Mesenchymal stem cell (in vitro differentiated cells and primary cell): ENCODE measurements at regions not wholly inside any gene's neighbourhood (a gene's known extent, or its start where the extent isn't known, plus 50 kb on each side); places are given as distances from the start of the nearest gene placed in this dataset.

Experiments
- DNase-seq: peaks from one replicate; pipeline ENCODE4 v3.0.0-alpha.2; 2013
- H2AFZ ChIP-seq: one replicate; pipeline ENCODE4 v1.6.1; 2013; ENCODE audit warnings: low read depth, mild to moderate bottlenecking, control low read depth, inconsistent platforms, low read length, moderate library complexity
- H2AK5ac ChIP-seq: 2 replicates; pipeline ENCODE4 v1.6.1; 2013; ENCODE audit warnings: low read length, moderate library complexity, mild to moderate bottlenecking, inconsistent platforms; ENCODE audit not compliant: severe bottlenecking
- H2BK120ac ChIP-seq: one replicate; pipeline ENCODE4 v1.6.1; 2013; ENCODE audit warnings: low read depth, mild to moderate bottlenecking, inconsistent platforms, low read length, moderate library complexity
- H2BK12ac ChIP-seq, 2 experiments: one replicate each; pipeline ENCODE4 v1.6.1; 2013; ENCODE audit warnings: inconsistent platforms in 2 of 2, low read length in 2 of 2, mild to moderate bottlenecking in 2 of 2, moderate library complexity in 2 of 2, control low read depth in 1 of 2
- H2BK15ac ChIP-seq: one replicate; pipeline ENCODE4 v1.6.1; 2013; ENCODE audit warnings: mild to moderate bottlenecking, low read depth, inconsistent platforms; ENCODE audit not compliant: poor library complexity, severe bottlenecking
- H2BK5ac ChIP-seq: 2 replicates; pipeline ENCODE4 v1.6.1; 2013; ENCODE audit warnings: low read depth, mild to moderate bottlenecking, low read length, control low read depth, inconsistent platforms; ENCODE audit not compliant: poor library complexity, severe bottlenecking
- H3K14ac ChIP-seq, 2 experiments: one replicate each; pipeline ENCODE4 v1.6.1; 2013; ENCODE audit warnings: inconsistent platforms in 2 of 2, low read length in 2 of 2, control low read depth in 1 of 2, mild to moderate bottlenecking in 1 of 2, moderate library complexity in 1 of 2
- H3K18ac ChIP-seq, 2 experiments: one replicate each; pipeline ENCODE4 v1.6.1; 2013; ENCODE audit warnings: inconsistent platforms in 2 of 2, low read length in 2 of 2, control low read depth in 1 of 2, low read depth in 1 of 2, mild to moderate bottlenecking in 1 of 2
- H3K23ac ChIP-seq, 2 experiments: one replicate each; pipeline ENCODE4 v1.6.1; 2013; ENCODE audit warnings: inconsistent platforms in 2 of 2, low read length in 2 of 2, mild to moderate bottlenecking in 2 of 2, moderate library complexity in 2 of 2, control low read depth in 1 of 2
- H3K27ac ChIP-seq: 2 replicates; pipeline ENCODE4 v1.5.1; 2013; ENCODE audit warnings: mild to moderate bottlenecking, moderate library complexity, low read length, control low read depth, inconsistent platforms; ENCODE audit not compliant: poor library complexity, severe bottlenecking
- H3K27me3 ChIP-seq, 2 experiments: 2 replicates each; pipeline versions ENCODE4 v1.6.1 to v1.7.0; 2013; ENCODE audit warnings: low read length in 2 of 2, mild to moderate bottlenecking in 2 of 2, moderate library complexity in 2 of 2, control low read depth in 1 of 2, inconsistent platforms in 1 of 2; ENCODE audit not compliant: control insufficient read depth in 1 of 2, insufficient read depth in 1 of 2
- H3K36me3 ChIP-seq, 2 experiments: 2 replicates each; pipeline versions ENCODE4 v1.6.1 to v1.7.0; 2013; ENCODE audit warnings: low read length in 2 of 2, control low read depth in 1 of 2, inconsistent platforms in 1 of 2, low read depth in 1 of 2, mild to moderate bottlenecking in 1 of 2; ENCODE audit not compliant: insufficient read depth in 2 of 2, control insufficient read depth in 1 of 2
- H3K4ac ChIP-seq, 2 experiments: one replicate each; pipeline ENCODE4 v1.6.1; 2013; ENCODE audit warnings: inconsistent platforms in 2 of 2, low read length in 2 of 2, mild to moderate bottlenecking in 2 of 2, moderate library complexity in 2 of 2, control low read depth in 1 of 2, low read depth in 1 of 2
- H3K4me1 ChIP-seq: 2 replicates; pipeline ENCODE4 v1.6.1; 2013; ENCODE audit warnings: low read depth, low read length, control low read depth; ENCODE audit not compliant: control insufficient read depth, insufficient read depth
- H3K4me2 ChIP-seq: 2 replicates; pipeline ENCODE4 v1.6.1; 2013; ENCODE audit warnings: low read length, mild to moderate bottlenecking, inconsistent platforms; ENCODE audit not compliant: poor library complexity, severe bottlenecking
- H3K4me3 ChIP-seq, 2 experiments: 2 replicates each; pipeline versions ENCODE4 v1.5.1 to v1.7.0; 2013; ENCODE audit warnings: low read length in 2 of 2, mild to moderate bottlenecking in 2 of 2, control low read depth in 1 of 2, low read depth in 1 of 2; ENCODE audit not compliant: insufficient read depth in 1 of 2
- H3K79me1 ChIP-seq: replicated peaks from 2 replicates; pipeline ENCODE4 v1.6.1; 2013; ENCODE audit warnings: mild to moderate bottlenecking, control low read depth, low read length, inconsistent platforms; ENCODE audit not compliant: poor library complexity, severe bottlenecking
- H3K9ac ChIP-seq: 2 replicates; pipeline ENCODE4 v1.7.0; 2013; ENCODE audit warnings: mild to moderate bottlenecking, low read length, moderate library complexity
- H3K9me3 ChIP-seq: 2 replicates; pipeline ENCODE4 v1.7.0; 2013; ENCODE audit warnings: mild to moderate bottlenecking, low read length; ENCODE audit not compliant: control insufficient read depth
- H4K8ac ChIP-seq: one replicate; pipeline ENCODE4 v1.6.1; 2013; ENCODE audit warnings: inconsistent platforms, mild to moderate bottlenecking, low read length, moderate library complexity
- H4K91ac ChIP-seq: one replicate; pipeline ENCODE4 v1.6.1; 2013; ENCODE audit warnings: mild to moderate bottlenecking, low read length, inconsistent platforms
- WGBS: methylation state at CpG from one replicate; pipeline ENCODE4 v1.1.7; 2013; ENCODE audit warnings: mixed read lengths; 5-methylcytosine and 5-hydroxymethylcytosine counted together

DNA sequence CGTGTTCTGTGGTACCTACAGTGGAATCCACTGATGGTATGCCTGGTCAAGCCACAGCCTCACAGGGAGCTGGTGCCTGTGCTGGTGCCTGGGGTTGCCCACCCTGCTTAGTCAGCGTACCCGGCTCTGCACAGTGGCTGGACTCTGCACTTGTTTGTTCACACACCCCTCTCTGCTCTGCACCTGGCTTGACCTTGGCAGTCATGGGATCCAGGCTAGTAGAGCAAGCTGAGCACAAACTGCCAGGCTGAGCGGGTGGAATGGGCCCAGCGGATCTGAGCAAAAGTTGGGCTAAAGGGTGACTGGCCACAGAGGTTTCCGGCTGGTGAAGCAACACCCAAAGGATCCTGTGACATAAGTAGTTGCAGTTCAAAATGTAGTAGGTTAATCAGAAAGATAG, 163.5 kb downstream of the CDH19 start:
- Histone ChIP-seq H3K9me3 (no peaks in the 10 kb centered on the region), H3K36me3 (no peaks in the 10 kb centered on the region), H3K27me3 (no peaks in the 10 kb centered on the region), H2BK15ac (no peak overlapping the region), H2AK5ac (no peak overlapping the region), H3K9ac (no peak overlapping the region), H2BK12ac (no peak overlapping the region), H2AFZ (no peak overlapping the region), H3K14ac (no peak overlapping the region), H4K8ac (no peak overlapping the region), H3K27ac (no peak overlapping the region), H3K4me3 (no peak overlapping the region), H2BK120ac (no peak overlapping the region), H3K4me1 (no peaks in the 10 kb centered on the region), H3K4me2 (no peak overlapping the region), H3K23ac (peak overlapping the region in 1 of 2 experiments; percentile 73), H3K79me1 (no peaks in the 10 kb centered on the region), H3K4ac (no peak overlapping the region), H2BK5ac (no peak overlapping the region), H3K18ac (no peak overlapping the region), H4K91ac (no peak overlapping the region)
- WGBS: 93% methylated on average over 6 of the region's 6 CpGs
- no peak for DNase-seq

- no peak overlapping the region for H2BK15ac ChIP-seq
- H2AFZ ChIP-seq: no peak overlapping the region
- H3K18ac ChIP-seq: no peak overlapping the region
- no peak overlapping the region for H3K4me2 ChIP-seq
- H4K91ac ChIP-seq: no peak overlapping the region
- H3K23ac ChIP-seq: no peak overlapping the region
- H3K4me3 ChIP-seq: no peak overlapping the region
- no peaks in the 10 kb centered on the region for H3K9me3 ChIP-seq
- no peaks in the 10 kb centered on the region for H3K79me1 ChIP-seq
- no peaks in the 10 kb centered on the region for H3K4me1 ChIP-seq
- H3K27ac ChIP-seq: no peak overlapping the region
- no peak overlapping the region for H2BK12ac ChIP-seq
- 90% methylated on average over 7 of the region's 7 CpGs for WGBS
- DNase-seq: no peak
- H3K27me3 ChIP-seq: no peaks in the 10 kb centered on the region
- H3K36me3 ChIP-seq: no peaks in the 10 kb centered on the region
- no peak overlapping the region for H3K9ac ChIP-seq
- no peak overlapping the region for H2AK5ac ChIP-seq
- no peak overlapping the region for H3K14ac ChIP-seq
- H3K4ac ChIP-seq: no peak overlapping the region
- H2BK5ac ChIP-seq: no peak overlapping the region
- no peak overlapping the region for H2BK120ac ChIP-seq
- no peak overlapping the region for H4K8ac ChIP-seq
Observed at GRCh38 chr18:66439670-66440069, 164.2 kb downstream of the CDH19 start.

GRCh38 chr18:66438711-66439536, 165.0 kb downstream of the CDH19 start:
- H4K91ac ChIP-seq: no peak overlapping the region
- no peak overlapping the region for H3K27ac ChIP-seq
- no peaks in the 10 kb centered on the region for H3K27me3 ChIP-seq
- no peak overlapping the region for H3K4ac ChIP-seq
- H3K79me1 ChIP-seq: no peaks in the 10 kb centered on the region
- 78% methylated on average over 1 of the region's 1 CpG for WGBS
- no peak overlapping the region for H2BK5ac ChIP-seq
- H3K4me2 ChIP-seq: no peak overlapping the region
- no peak overlapping the region for H3K9ac ChIP-seq
- no peaks in the 10 kb centered on the region for H3K4me1 ChIP-seq
- H2BK15ac ChIP-seq: no peak overlapping the region
- no peaks in the 10 kb centered on the region for H3K9me3 ChIP-seq
- no peaks in the 10 kb centered on the region for H3K36me3 ChIP-seq
- H2AK5ac ChIP-seq: no peak overlapping the region
- H3K4me3 ChIP-seq: no peak overlapping the region
- H3K23ac ChIP-seq: no peak overlapping the region
- DNase-seq: no peak
- H3K18ac ChIP-seq: no peak overlapping the region
- no peak overlapping the region for H2AFZ ChIP-seq
- H2BK120ac ChIP-seq: no peak overlapping the region
- no peak overlapping the region for H2BK12ac ChIP-seq
- H3K14ac ChIP-seq: no peak overlapping the region
- H4K8ac ChIP-seq: no peak overlapping the region

DNA sequence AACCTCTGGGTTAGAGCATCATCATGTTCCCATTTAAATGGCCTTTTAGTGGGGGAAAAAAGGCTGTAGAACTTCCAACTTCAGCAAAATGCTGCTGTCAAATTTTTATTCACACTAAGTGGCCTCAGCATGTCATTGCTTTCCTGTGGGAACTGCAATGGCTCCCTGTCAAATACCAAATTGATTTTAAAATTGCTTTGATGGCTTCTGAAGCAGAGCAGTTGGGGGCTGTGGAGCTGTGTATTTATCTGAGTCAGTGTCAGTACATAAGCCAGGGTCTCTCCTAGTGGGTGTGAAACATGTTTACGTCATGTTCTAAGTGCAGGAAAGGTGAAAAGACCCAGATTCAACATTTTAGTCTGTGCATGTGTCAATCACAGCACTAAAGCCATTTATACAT, 171.3 kb downstream of the CDH19 start:
- Histone ChIP-seq H3K4ac (no peak overlapping the region), H2BK120ac (no peak overlapping the region), H2AFZ (no peak overlapping the region), H2BK5ac (no peak overlapping the region), H3K79me1 (no peaks in the 10 kb centered on the region), H3K4me1 (no peaks in the 10 kb centered on the region), H2AK5ac (no peak overlapping the region), H3K9me3 (no peaks in the 10 kb centered on the region), H2BK12ac (no peak overlapping the region), H4K91ac (no peak overlapping the region), H2BK15ac (no peak overlapping the region), H3K27me3 (no peaks in the 10 kb centered on the region), H3K4me2 (no peak overlapping the region), H4K8ac (no peak overlapping the region), H3K18ac (no peak overlapping the region), H3K9ac (no peak overlapping the region), H3K27ac (no peak overlapping the region), H3K36me3 (no peaks in the 10 kb centered on the region), H3K23ac (no peak overlapping the region), H3K14ac (no peak overlapping the region), H3K4me3 (no peak overlapping the region)
- no CpG with 5 or more reads among the region's 1 CpG for WGBS
- no peak for DNase-seq
